ENCODE measurements at regions not wholly inside any gene's neighbourhood (a gene's known extent, or its start where the extent isn't known, plus 50 kb on each side); places are given as distances from the start of the nearest gene placed in this dataset.

GRCh38 chr12:125194987-125195386 is 129.8 kb downstream of the AACS start:
- no peak for TF ChIP-seq CTCF (IDR thresholded peaks at IDR 0.05 in 8 of 11, conservative IDR thresholded peaks at IDR 0.05 in 3 of 11)
- no peak for TF ChIP-seq POLR2AphosphoS5 (IDR thresholded peaks at IDR 0.05)
- TF ChIP-seq POLR2A (IDR thresholded peaks at IDR 0.05) = no peak
